ENCODE measurements at regions not wholly inside any gene's neighbourhood (a gene's known extent, or its start where the extent isn't known, plus 50 kb on each side); places are given as distances from the start of the nearest gene placed in this dataset.

DNA sequence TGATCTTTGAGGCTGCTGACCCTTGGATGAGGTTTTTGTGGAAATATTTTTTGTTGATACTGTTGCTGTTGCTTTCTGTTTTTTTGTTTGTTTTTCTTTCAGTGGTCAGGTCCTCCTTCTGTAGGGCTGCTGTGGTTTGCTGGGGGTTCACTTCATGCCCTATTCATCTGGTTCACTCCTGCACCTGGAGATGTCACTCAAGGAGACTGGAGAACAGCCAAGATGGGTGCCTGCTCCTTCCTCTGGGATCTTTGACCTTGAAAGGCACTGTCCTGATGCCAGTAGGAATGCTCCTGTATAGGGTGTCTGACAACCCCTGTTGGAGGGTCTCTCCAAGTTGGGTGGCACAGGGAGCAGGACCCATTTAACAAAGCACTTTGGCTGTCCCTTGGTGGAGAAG lies 67.0 kb upstream of the ACTBL2 start:
- Histone ChIP-seq H3K9me3 (no peaks in the 10 kb centered on the region), H3K27ac (no peak overlapping the region), H3K36me3 (no peaks in the 10 kb centered on the region), H3K4me3 (no peak overlapping the region), H3K27me3 (no peaks in the 10 kb centered on the region), H3K4me1 (no peaks in the 10 kb centered on the region)
- intact Hi-C loops (cut with DNase I), result no loop called here
- TF ChIP-seq CTCF (IDR thresholded peaks at IDR 0.05), result no peak
- no peak for DNase-seq (ENCODE audit: low spot score in 2 of 2)

DNA sequence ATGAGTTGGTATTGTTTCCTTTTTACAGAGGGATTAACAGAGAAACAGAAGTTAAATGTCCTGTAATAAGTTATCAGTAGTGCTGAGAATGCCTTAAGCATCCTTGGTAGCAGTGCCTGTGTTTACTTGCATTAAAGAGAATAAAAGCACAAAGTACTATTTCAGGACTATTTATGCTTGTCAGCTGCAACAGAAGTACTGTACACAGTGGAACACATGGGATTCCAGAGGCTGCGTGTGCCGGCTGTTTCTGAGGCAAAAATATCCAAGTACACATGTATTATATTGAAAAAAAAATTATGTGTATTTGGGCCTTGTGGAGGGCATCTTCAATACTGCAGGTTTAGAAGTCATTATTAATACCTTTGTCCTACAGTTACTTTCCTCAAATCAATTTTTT lies 58.2 kb upstream of the ACTBL2 start:
- intact Hi-C loops (cut with DNase I), result no loop called here
- no peaks in the 10 kb centered on the region for H3K27me3 ChIP-seq
- no peaks in the 10 kb centered on the region for H3K4me1 ChIP-seq
- H3K4me3 ChIP-seq, result no peak overlapping the region
- H3K9me3 ChIP-seq, result no peaks in the 10 kb centered on the region
- no peak for TF ChIP-seq CTCF (IDR thresholded peaks at IDR 0.05)
- no peak overlapping the region for H3K27ac ChIP-seq
- DNase-seq (ENCODE audit: low spot score in 2 of 2), result no peak
- no peaks in the 10 kb centered on the region for H3K36me3 ChIP-seq

DNA sequence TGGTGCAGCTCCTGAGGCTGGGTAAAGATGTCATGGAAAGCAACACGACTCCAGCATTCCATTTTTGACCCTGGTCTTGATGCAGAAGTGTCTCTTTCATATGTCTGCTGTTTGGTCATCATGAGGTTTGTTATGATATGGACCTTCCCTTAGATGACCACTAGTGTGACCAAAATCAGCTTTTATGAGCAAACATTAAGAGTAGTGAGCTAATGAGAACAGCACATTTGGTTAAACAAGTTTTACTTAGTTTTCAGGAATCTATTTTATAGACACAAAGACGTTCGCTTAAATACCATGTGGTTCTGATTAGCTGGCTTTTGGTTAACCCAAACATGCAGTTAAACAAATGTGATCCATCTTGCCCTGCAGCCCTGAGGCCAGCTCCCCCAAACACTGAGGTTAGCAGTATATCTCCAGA lies 56.7 kb upstream of the ACTBL2 start:
- Histone ChIP-seq H3K9me3 (no peaks in the 10 kb centered on the region), H3K36me3 (no peaks in the 10 kb centered on the region), H3K27ac (no peak overlapping the region), H3K27me3 (no peaks in the 10 kb centered on the region), H3K4me3 (no peak overlapping the region), H3K4me1 (no peaks in the 10 kb centered on the region)
- DNase-seq (ENCODE audit: low spot score in 2 of 2), result no peak
- TF ChIP-seq CTCF (IDR thresholded peaks at IDR 0.05), result no peak
- intact Hi-C loops (cut with DNase I), result no loop called here

GRCh38 chr5:57538341-57538955 lies 55.8 kb upstream of the ACTBL2 start:
- no peaks in the 10 kb centered on the region for H3K9me3 ChIP-seq
- no peaks in the 10 kb centered on the region for H3K36me3 ChIP-seq
- no peak for TF ChIP-seq CTCF (IDR thresholded peaks at IDR 0.05)
- H3K27ac ChIP-seq, result no peak overlapping the region
- H3K4me1 ChIP-seq, result no peaks in the 10 kb centered on the region
- intact Hi-C loops (cut with DNase I), result no loop called here
- DNase-seq (ENCODE audit: low spot score in 2 of 2), result no peak
- H3K4me3 ChIP-seq, result no peak overlapping the region
- no peaks in the 10 kb centered on the region for H3K27me3 ChIP-seq

DNA sequence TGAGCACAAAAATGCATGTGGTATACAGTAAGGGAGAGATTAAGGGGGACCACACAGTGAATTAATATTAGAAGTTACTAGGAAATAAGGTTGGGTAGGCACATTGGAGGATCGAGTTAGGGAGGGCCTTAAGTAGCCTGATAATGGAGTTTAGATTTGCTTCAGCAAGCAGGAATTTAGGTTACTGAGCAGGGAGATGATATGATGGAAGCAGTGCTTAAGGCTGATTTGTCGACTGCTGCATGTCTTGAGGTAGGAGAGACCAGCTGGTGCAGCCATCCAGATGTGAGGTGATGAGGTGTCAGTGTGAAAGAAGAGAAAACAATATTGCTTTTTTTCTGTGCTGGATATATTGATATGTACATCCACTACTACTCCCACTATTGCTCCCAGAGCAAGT lies 55.2 kb upstream of the ACTBL2 start:
- H3K27ac ChIP-seq, result no peak overlapping the region
- no peaks in the 10 kb centered on the region for H3K4me1 ChIP-seq
- no peaks in the 10 kb centered on the region for H3K27me3 ChIP-seq
- H3K36me3 ChIP-seq, result no peaks in the 10 kb centered on the region
- no peak overlapping the region for H3K4me3 ChIP-seq
- no peak for DNase-seq (ENCODE audit: low spot score in 2 of 2)
- no peaks in the 10 kb centered on the region for H3K9me3 ChIP-seq
- intact Hi-C loops (cut with DNase I), result no loop called here
- TF ChIP-seq CTCF (IDR thresholded peaks at IDR 0.05), result no peak
